ENCODE measurements at regions not wholly inside any gene's neighbourhood (a gene's known extent, or its start where the extent isn't known, plus 50 kb on each side); places are given as distances from the start of the nearest gene placed in this dataset.
A peak's percentile ranks its signal among the peaks of the same experiment; 100 is the strongest.

DNA sequence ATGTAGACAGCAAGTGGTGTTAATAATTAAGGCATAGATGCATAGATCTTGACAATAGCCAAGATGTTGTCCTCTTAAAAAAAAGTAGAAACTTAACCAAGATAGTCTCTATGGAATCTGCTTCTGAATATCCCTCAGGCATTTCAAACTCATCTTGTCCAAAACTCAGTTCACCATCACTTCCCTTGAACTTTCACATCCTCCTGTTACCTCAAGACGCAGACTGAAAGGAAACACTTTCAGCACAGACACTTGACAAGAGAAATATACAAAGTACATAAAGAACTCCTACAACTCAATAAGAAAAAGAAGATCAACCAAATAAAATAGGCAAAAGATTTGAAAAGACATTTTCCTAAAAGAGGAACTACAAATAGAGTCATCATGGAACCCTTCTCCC lies 451.1 kb downstream of the FOXO1 start:
- no peaks in the 10 kb centered on the region for H3K27me3 ChIP-seq (ENCODE audit: control insufficient read depth in 5 of 5, insufficient read depth in 4 of 5, low read length in 5 of 5)
- no peaks in the 10 kb centered on the region for H3K9me3 ChIP-seq (ENCODE audit: control insufficient read depth in 5 of 5, low read length in 5 of 5)
- no peak overlapping the region for H3K9ac ChIP-seq (ENCODE audit: low read length in 5 of 5)
- H3K4me3 ChIP-seq (ENCODE audit: low read depth in 1 of 5, low read length in 5 of 5), result no peak overlapping the region
- no peaks in the 10 kb centered on the region for H3K36me3 ChIP-seq (ENCODE audit: control insufficient read depth in 5 of 5, insufficient read depth in 5 of 5, low read length in 5 of 5)
- H3K4me1 ChIP-seq (ENCODE audit: control insufficient read depth in 5 of 5, insufficient read depth in 5 of 5, low read length in 5 of 5), result peaks cover 0 to 5% (median 3%) of the 10 kb centered on the region in 5 donors
- H3K27ac ChIP-seq (ENCODE audit: low read depth, low read length), result no peak overlapping the region

DNA sequence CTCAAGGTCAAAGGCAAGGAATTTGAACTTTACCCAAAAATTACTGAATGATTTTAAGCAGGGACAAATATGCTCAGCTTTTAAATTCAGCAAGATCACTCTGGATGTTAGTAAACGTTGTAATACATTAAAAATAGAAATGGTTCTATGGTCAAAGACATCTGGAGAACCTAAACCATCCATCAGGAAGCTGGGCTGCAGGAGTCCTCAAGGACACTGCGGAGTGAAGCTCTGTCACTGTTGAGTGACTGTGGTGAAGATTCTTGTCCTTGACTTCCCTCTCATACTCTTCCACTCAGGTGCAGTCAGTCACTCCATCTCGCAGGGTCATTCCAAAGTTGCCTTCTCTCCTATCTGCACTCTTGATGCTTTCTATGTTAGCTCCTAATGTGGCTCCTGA lies 450.7 kb downstream of the FOXO1 start:
- Histone ChIP-seq H3K27me3 (ENCODE audit: control insufficient read depth in 5 of 5, insufficient read depth in 4 of 5, low read length in 5 of 5) (no peaks in the 10 kb centered on the region), H3K27ac (ENCODE audit: low read depth, low read length) (no peak overlapping the region), H3K4me3 (ENCODE audit: low read depth in 1 of 5, low read length in 5 of 5) (no peak overlapping the region)

GRCh38 chr13:40217675-40218074 lies 448.8 kb downstream of the FOXO1 start:
- no peak overlapping the region for H3K9ac ChIP-seq (ENCODE audit: low read length in 5 of 5)
- H3K4me3 ChIP-seq (ENCODE audit: low read depth in 1 of 5, low read length in 5 of 5), result no peak overlapping the region
- no peaks in the 10 kb centered on the region for H3K27me3 ChIP-seq (ENCODE audit: control insufficient read depth in 5 of 5, insufficient read depth in 4 of 5, low read length in 5 of 5)
- no peaks in the 10 kb centered on the region for H3K9me3 ChIP-seq (ENCODE audit: control insufficient read depth in 5 of 5, low read length in 5 of 5)
- H3K36me3 ChIP-seq (ENCODE audit: control insufficient read depth in 5 of 5, insufficient read depth in 5 of 5, low read length in 5 of 5), result no peaks in the 10 kb centered on the region
- H3K4me1 ChIP-seq (ENCODE audit: control insufficient read depth in 5 of 5, insufficient read depth in 5 of 5, low read length in 5 of 5), result peaks cover 0 to 24% (median 18%) of the 10 kb centered on the region in 5 donors
- no peak overlapping the region for H3K27ac ChIP-seq (ENCODE audit: low read depth, low read length)

More for the DNA sequence above, 450.7 kb downstream of the FOXO1 start:
- peaks cover 0 to 9% (median 5%) of the 10 kb centered on the region in 5 donors for H3K4me1 ChIP-seq (ENCODE audit: control insufficient read depth in 5 of 5, insufficient read depth in 5 of 5, low read length in 5 of 5)
- no peaks in the 10 kb centered on the region for H3K36me3 ChIP-seq (ENCODE audit: control insufficient read depth in 5 of 5, insufficient read depth in 5 of 5, low read length in 5 of 5)
- no peak overlapping the region for H3K9ac ChIP-seq (ENCODE audit: low read length in 5 of 5)
- no peaks in the 10 kb centered on the region for H3K9me3 ChIP-seq (ENCODE audit: control insufficient read depth in 5 of 5, low read length in 5 of 5)

- H3K4me3 ChIP-seq (ENCODE audit: low read depth in 1 of 5, low read length in 5 of 5), result no peak overlapping the region
- H3K27me3 ChIP-seq (ENCODE audit: control insufficient read depth in 5 of 5, insufficient read depth in 4 of 5, low read length in 5 of 5), result no peaks in the 10 kb centered on the region
- no peaks in the 10 kb centered on the region for H3K36me3 ChIP-seq (ENCODE audit: control insufficient read depth in 5 of 5, insufficient read depth in 5 of 5, low read length in 5 of 5)
- H3K9ac ChIP-seq (ENCODE audit: low read length in 5 of 5), result peak overlapping the region in 1 of 5 donors; percentile 68
- no peaks in the 10 kb centered on the region for H3K9me3 ChIP-seq (ENCODE audit: control insufficient read depth in 5 of 5, low read length in 5 of 5)
- peaks cover 0 to 24% (median 18%) of the 10 kb centered on the region in 5 donors for H3K4me1 ChIP-seq (ENCODE audit: control insufficient read depth in 5 of 5, insufficient read depth in 5 of 5, low read length in 5 of 5)
- H3K27ac ChIP-seq (ENCODE audit: low read depth, low read length), result peak overlapping the region; percentile 85
These were observed 446.0 kb downstream of the FOXO1 start for GRCh38 chr13:40220299-40220935.

DNA sequence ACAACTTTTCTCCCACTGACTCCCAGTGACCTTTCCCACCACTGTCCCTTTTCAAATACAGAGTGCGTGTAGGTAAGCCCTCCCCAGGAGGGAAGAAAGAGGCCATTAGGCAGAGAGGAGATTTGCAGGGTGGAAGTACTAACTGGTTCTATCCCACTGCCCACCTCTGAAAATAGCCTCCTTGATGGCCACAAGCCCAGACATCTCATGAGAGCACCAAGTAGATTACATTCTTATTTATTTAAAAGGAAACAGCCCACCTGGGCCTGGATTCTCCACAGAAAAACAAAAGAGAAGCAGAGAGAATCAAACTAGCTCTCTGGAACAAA lies 445.3 kb downstream of the FOXO1 start:
- Histone ChIP-seq H3K4me1 (ENCODE audit: control insufficient read depth in 5 of 5, insufficient read depth in 5 of 5, low read length in 5 of 5) (peaks cover 0 to 24% (median 18%) of the 10 kb centered on the region in 5 donors), H3K36me3 (ENCODE audit: control insufficient read depth in 5 of 5, insufficient read depth in 5 of 5, low read length in 5 of 5) (no peaks in the 10 kb centered on the region), H3K9ac (ENCODE audit: low read length in 5 of 5) (peak overlapping the region in 1 of 5 donors; percentile 68), H3K9me3 (ENCODE audit: control insufficient read depth in 5 of 5, low read length in 5 of 5) (no peaks in the 10 kb centered on the region), H3K4me3 (ENCODE audit: low read depth in 1 of 5, low read length in 5 of 5) (peak overlapping the region in 1 of 5 donors; percentile 20), H3K27ac (ENCODE audit: low read depth, low read length) (peak overlapping the region; percentile 85), H3K27me3 (ENCODE audit: control insufficient read depth in 5 of 5, insufficient read depth in 4 of 5, low read length in 5 of 5) (no peaks in the 10 kb centered on the region)

DNA sequence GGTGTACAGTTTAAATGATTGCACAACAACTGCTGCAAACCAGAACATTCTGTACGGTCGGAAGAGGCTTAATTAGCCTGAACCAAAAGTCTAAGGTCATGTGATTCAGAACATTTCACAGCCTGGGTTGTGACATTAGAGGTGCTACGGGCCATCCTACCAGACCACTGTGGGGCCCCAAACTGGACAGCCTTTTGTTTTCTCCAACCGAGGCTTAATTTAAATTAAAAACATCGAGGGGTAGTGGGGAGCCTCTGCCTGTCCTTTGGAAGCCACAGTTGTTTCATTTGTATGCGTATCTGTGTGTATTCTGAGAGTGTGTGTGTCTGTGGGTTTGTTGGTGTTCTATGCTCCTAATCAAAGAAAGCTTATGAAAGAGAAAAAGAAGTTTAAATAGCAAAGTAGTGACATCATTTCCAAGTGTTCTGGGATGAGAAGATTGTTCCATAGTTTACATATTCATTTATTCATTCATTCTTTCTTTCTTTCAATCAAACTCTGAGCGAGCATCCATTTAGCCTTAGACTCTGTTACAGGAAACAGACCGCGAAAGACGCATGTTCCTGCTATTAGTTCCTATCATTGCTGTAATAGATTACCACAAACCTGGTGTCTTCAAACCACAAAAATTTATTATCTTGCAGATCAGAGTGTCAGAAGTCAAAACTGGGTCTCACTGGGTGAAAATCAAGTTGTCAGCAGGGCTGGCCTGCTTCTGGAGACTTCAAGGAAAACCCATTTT lies 444.8 kb downstream of the FOXO1 start:
- Histone ChIP-seq H3K27me3 (ENCODE audit: control insufficient read depth in 5 of 5, insufficient read depth in 4 of 5, low read length in 5 of 5) (no peaks in the 10 kb centered on the region), H3K4me3 (ENCODE audit: low read depth in 1 of 5, low read length in 5 of 5) (no peak overlapping the region), H3K27ac (ENCODE audit: low read depth, low read length) (peak overlapping the region; percentile 85), H3K36me3 (ENCODE audit: control insufficient read depth in 5 of 5, insufficient read depth in 5 of 5, low read length in 5 of 5) (no peaks in the 10 kb centered on the region), H3K9me3 (ENCODE audit: control insufficient read depth in 5 of 5, low read length in 5 of 5) (no peaks in the 10 kb centered on the region), H3K4me1 (ENCODE audit: control insufficient read depth in 5 of 5, insufficient read depth in 5 of 5, low read length in 5 of 5) (peaks cover 0 to 24% (median 18%) of the 10 kb centered on the region in 5 donors), H3K9ac (ENCODE audit: low read length in 5 of 5) (peak overlapping the region in 1 of 5 donors; percentile 68)

DNA sequence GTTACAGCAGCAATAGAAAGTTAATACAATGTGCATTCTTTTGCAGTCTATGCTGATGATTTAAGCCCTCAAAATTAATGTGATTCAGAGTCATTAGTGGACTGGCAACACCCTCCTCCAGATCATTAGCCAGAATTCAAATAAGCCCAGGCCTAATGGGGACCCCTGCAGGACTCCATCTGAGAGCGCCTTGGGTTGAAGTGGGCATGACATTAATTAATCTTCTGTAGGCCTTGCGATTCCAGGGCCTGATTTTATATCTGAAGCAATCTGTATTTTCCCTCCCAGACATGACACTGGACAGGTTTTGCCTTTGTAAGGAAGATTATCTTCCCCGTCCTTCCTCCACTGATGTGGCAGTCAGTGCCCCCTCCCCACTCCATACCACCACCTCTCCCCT lies 442.9 kb downstream of the FOXO1 start:
- H3K4me3 ChIP-seq (ENCODE audit: low read depth in 1 of 5, low read length in 5 of 5), result no peak overlapping the region
- no peak overlapping the region for H3K27ac ChIP-seq (ENCODE audit: low read depth, low read length)
- no peaks in the 10 kb centered on the region for H3K36me3 ChIP-seq (ENCODE audit: control insufficient read depth in 5 of 5, insufficient read depth in 5 of 5, low read length in 5 of 5)
- no peaks in the 10 kb centered on the region for H3K9me3 ChIP-seq (ENCODE audit: control insufficient read depth in 5 of 5, low read length in 5 of 5)
- peaks cover 0 to 24% (median 18%) of the 10 kb centered on the region in 5 donors for H3K4me1 ChIP-seq (ENCODE audit: control insufficient read depth in 5 of 5, insufficient read depth in 5 of 5, low read length in 5 of 5)
- H3K27me3 ChIP-seq (ENCODE audit: control insufficient read depth in 5 of 5, insufficient read depth in 4 of 5, low read length in 5 of 5), result no peaks in the 10 kb centered on the region
- no peak overlapping the region for H3K9ac ChIP-seq (ENCODE audit: low read length in 5 of 5)

DNA sequence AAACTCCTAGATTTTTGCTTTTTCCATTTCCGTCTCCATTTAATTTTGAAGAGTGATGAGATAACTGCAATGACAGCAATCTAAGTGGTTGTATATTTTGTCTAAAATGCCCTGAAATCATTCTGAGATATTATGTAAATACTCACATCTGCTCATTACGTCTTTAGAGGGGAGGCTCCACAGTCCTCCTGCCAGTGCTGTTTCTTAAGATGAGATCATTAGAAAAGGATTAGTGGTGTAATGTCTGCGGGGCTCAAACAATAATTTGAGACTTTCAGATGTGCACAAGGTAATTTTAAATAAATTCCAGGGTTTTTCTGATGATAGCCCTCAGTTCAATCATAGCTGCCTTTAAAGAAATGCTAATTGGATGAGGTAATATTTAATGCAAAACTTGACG lies 437.9 kb downstream of the FOXO1 start:
- Histone ChIP-seq H3K36me3 (ENCODE audit: control insufficient read depth in 5 of 5, insufficient read depth in 5 of 5, low read length in 5 of 5) (no peaks in the 10 kb centered on the region), H3K9ac (ENCODE audit: low read length in 5 of 5) (no peak overlapping the region), H3K27me3 (ENCODE audit: control insufficient read depth in 5 of 5, insufficient read depth in 4 of 5, low read length in 5 of 5) (no peaks in the 10 kb centered on the region), H3K27ac (ENCODE audit: low read depth, low read length) (peak overlapping the region; percentile 6), H3K4me1 (ENCODE audit: control insufficient read depth in 5 of 5, insufficient read depth in 5 of 5, low read length in 5 of 5) (peaks cover 0 to 27% (median 17%) of the 10 kb centered on the region in 5 donors), H3K4me3 (ENCODE audit: low read depth in 1 of 5, low read length in 5 of 5) (no peak overlapping the region), H3K9me3 (ENCODE audit: control insufficient read depth in 5 of 5, low read length in 5 of 5) (no peaks in the 10 kb centered on the region)

GRCh38 chr13:40228990-40229389 lies 437.5 kb downstream of the FOXO1 start:
- Histone ChIP-seq H3K9ac (ENCODE audit: low read length in 5 of 5) (no peak overlapping the region), H3K27me3 (ENCODE audit: control insufficient read depth in 5 of 5, insufficient read depth in 4 of 5, low read length in 5 of 5) (no peaks in the 10 kb centered on the region), H3K4me1 (ENCODE audit: control insufficient read depth in 5 of 5, insufficient read depth in 5 of 5, low read length in 5 of 5) (peaks cover 1 to 32% (median 19%) of the 10 kb centered on the region in 5 donors), H3K9me3 (ENCODE audit: control insufficient read depth in 5 of 5, low read length in 5 of 5) (no peaks in the 10 kb centered on the region), H3K36me3 (ENCODE audit: control insufficient read depth in 5 of 5, insufficient read depth in 5 of 5, low read length in 5 of 5) (no peaks in the 10 kb centered on the region), H3K27ac (ENCODE audit: low read depth, low read length) (peak overlapping the region; percentile 6), H3K4me3 (ENCODE audit: low read depth in 1 of 5, low read length in 5 of 5) (no peak overlapping the region)

GRCh38 chr13:40230833-40231266 lies 435.6 kb downstream of the FOXO1 start:
- H3K9me3 ChIP-seq (ENCODE audit: control insufficient read depth in 5 of 5, low read length in 5 of 5), result no peaks in the 10 kb centered on the region
- H3K27me3 ChIP-seq (ENCODE audit: control insufficient read depth in 5 of 5, insufficient read depth in 4 of 5, low read length in 5 of 5), result no peaks in the 10 kb centered on the region
- peak overlapping the region; percentile 42 for H3K27ac ChIP-seq (ENCODE audit: low read depth, low read length)
- H3K4me3 ChIP-seq (ENCODE audit: low read depth in 1 of 5, low read length in 5 of 5), result no peak overlapping the region
- H3K4me1 ChIP-seq (ENCODE audit: control insufficient read depth in 5 of 5, insufficient read depth in 5 of 5, low read length in 5 of 5), result peaks cover 2 to 43% (median 31%) of the 10 kb centered on the region in 5 donors
- H3K9ac ChIP-seq (ENCODE audit: low read length in 5 of 5), result no peak overlapping the region
- no peaks in the 10 kb centered on the region for H3K36me3 ChIP-seq (ENCODE audit: control insufficient read depth in 5 of 5, insufficient read depth in 5 of 5, low read length in 5 of 5)

All from subcutaneous abdominal adipose tissue (tissue), 5 donors.